Heart left ventricle (tissue), 13 donors: ENCODE measurements at regions not wholly inside any gene's neighbourhood (a gene's known extent, or its start where the extent isn't known, plus 50 kb on each side); places are given as distances from the start of the nearest gene placed in this dataset.

Experiments used
- CTCF ChIP-seq, 12 donors: fragments of 200-600 bp; sonication (generic) in 4 of 12; IDR thresholded peaks; one replicate each; pipeline versions ENCODE4 v1.5.0 to v1.8.0; 2018 to 2022; ENCODE audit warnings: antibody characterized with exemption in 12 of 12, mild to moderate bottlenecking in 5 of 12
- POLR2A ChIP-seq, 2 donors: fragments of 450-650 bp; IDR thresholded peaks; one replicate each; pipeline ENCODE4 v1.6.1; 2017; ENCODE audit warnings: antibody characterized with exemption in 2 of 2, mild to moderate bottlenecking in 2 of 2, moderate library complexity in 2 of 2
- donor health status: ischemic (EF 13 %, LVEDD 7.1; RV severe dilation, severe dysfunction).
- donor health status: DM: no; HTN: yes; CAD: no.
- donor health status: DM: no; HTN: no; CAD: no.
- donor health status: ischemic (EF 25% LVEDD 6.9; RV normal size, moderate dysfunction).
- donor health status: ischemic (EF 25% LVEDD 5.7; RV mildly dilated, moderate dysfunction).
- donor health status: ischemic (EF 35%, LVEDD 5.7; RV mildly dilated, moderate dysfunction).
- donor health status: nonischemic (EF 11% LVEDD 7.7; RV severe dilation, severe dysfunction).
- donor health status: DM: yes; HTN: yes; CAD: no.
- donor health status: PGD.
- donor health status: ischemic (EF 29% LVEDD 5.4; RV normal size, mild dysfunction).
- donor health status: nonischemic (EF 23%, LVEDD 6.1; RV moderate dilation, normal function).

GRCh38 chr12:5254703-5255102 lies 177.2 kb upstream of the NTF3 start:
- TF ChIP-seq POLR2A (IDR thresholded peaks at IDR 0.05) (no peak), CTCF (IDR thresholded peaks at IDR 0.05) (no peak)
